ENCODE measurements at regions not wholly inside any gene's neighbourhood (a gene's known extent, or its start where the extent isn't known, plus 50 kb on each side); places are given as distances from the start of the nearest gene placed in this dataset.

- DNase-seq (ENCODE audit: low spot score) (no peak), ATAC-seq (ENCODE audit: low FRiP score) (no peak)
Measured at GRCh38 chr10:18960466-18961079, 88.0 kb upstream of the MALRD1 start.

GRCh38 chr10:18968159-18968558 is 80.4 kb upstream of the MALRD1 start:
- DNase-seq (ENCODE audit: low spot score): no peak
- ATAC-seq (ENCODE audit: low FRiP score): no peak
- no peak for TF ChIP-seq CTCF (IDR thresholded peaks at IDR 0.05)

More at GRCh38 chr10:18960466-18961079, 88.0 kb upstream of the MALRD1 start:
- no peak for TF ChIP-seq CTCF (IDR thresholded peaks at IDR 0.05)

GRCh38 chr10:18976696-18977251 is 71.8 kb upstream of the MALRD1 start:
- TF ChIP-seq CTCF (IDR thresholded peaks at IDR 0.05): no peak
- ATAC-seq (ENCODE audit: low FRiP score) (no peak), DNase-seq (ENCODE audit: low spot score) (no peak)

- no peak for ATAC-seq (ENCODE audit: low FRiP score)
- no peak for TF ChIP-seq CTCF (IDR thresholded peaks at IDR 0.05)
- DNase-seq (ENCODE audit: low spot score): no peak
Measured at GRCh38 chr10:18980089-18980629, 68.4 kb upstream of the MALRD1 start.

- ATAC-seq (ENCODE audit: low FRiP score) (no peak), DNase-seq (ENCODE audit: low spot score) (no peak)
- TF ChIP-seq CTCF (IDR thresholded peaks at IDR 0.05): no peak
Measured at GRCh38 chr10:18984531-18984930, 64.1 kb upstream of the MALRD1 start.

GRCh38 chr10:18988338-18988737 is 60.3 kb upstream of the MALRD1 start:
- no peak for DNase-seq (ENCODE audit: low spot score)
- ATAC-seq (ENCODE audit: low FRiP score): no peak
- no peak for TF ChIP-seq CTCF (IDR thresholded peaks at IDR 0.05)

Data from omental fat pad (tissue), 3 donors.